SJSA1 (cell line): ENCODE measurements at regions not wholly inside any gene's neighbourhood (a gene's known extent, or its start where the extent isn't known, plus 50 kb on each side); places are given as distances from the start of the nearest gene placed in this dataset.

ENCODE experiments used
- DNase-seq, 2 experiments: peaks; one replicate each; pipeline ENCODE4 v3.0.0-alpha.2; 2015 to 2020; ENCODE audit warnings: low spot score in 2 of 2, low read depth in 1 of 2
- H3K27ac ChIP-seq: fragments of 250-450 bp; sonication (Bioruptor Pico); 2 replicates; pipeline ENCODE4 v1.5.1; 2020; ENCODE audit warnings: mild to moderate bottlenecking, moderate library complexity
- H3K27me3 ChIP-seq: fragments of 250-450 bp; sonication (Bioruptor Pico); replicated peaks from 2 replicates; pipeline ENCODE4 v1.5.1; 2020; ENCODE audit warnings: mild to moderate bottlenecking, moderate library complexity
- H3K36me3 ChIP-seq: fragments of 250-450 bp; sonication (Bioruptor Pico); 2 replicates; pipeline ENCODE4 v1.5.1; 2020; ENCODE audit warnings: mild to moderate bottlenecking
- H3K4me1 ChIP-seq: fragments of 250-450 bp; sonication (Bioruptor Pico); replicated peaks from 2 replicates; pipeline ENCODE4 v1.6.1; 2021; ENCODE audit warnings: mild to moderate bottlenecking
- H3K4me3 ChIP-seq: fragments of 250-450 bp; sonication (Bioruptor Pico); 2 replicates; pipeline ENCODE4 v1.5.1; 2020; ENCODE audit warnings: mild to moderate bottlenecking
- H3K9me3 ChIP-seq: fragments of 250-450 bp; sonication (Bioruptor Pico); replicated peaks from 2 replicates; pipeline ENCODE4 v1.5.1; 2020; ENCODE audit warnings: mild to moderate bottlenecking

GRCh38 chr12:92987362-92987761, 58.3 kb upstream of the EEA1 start:
- peak in 1 of 2 experiments; percentile 67 for DNase-seq
- Histone ChIP-seq H3K9me3 (no peaks in the 10 kb centered on the region), H3K4me3 (no peak overlapping the region), H3K27ac (no peak overlapping the region), H3K4me1 (peaks cover 13% of the 10 kb centered on the region), H3K27me3 (no peaks in the 10 kb centered on the region), H3K36me3 (no peaks in the 10 kb centered on the region)

DNA sequence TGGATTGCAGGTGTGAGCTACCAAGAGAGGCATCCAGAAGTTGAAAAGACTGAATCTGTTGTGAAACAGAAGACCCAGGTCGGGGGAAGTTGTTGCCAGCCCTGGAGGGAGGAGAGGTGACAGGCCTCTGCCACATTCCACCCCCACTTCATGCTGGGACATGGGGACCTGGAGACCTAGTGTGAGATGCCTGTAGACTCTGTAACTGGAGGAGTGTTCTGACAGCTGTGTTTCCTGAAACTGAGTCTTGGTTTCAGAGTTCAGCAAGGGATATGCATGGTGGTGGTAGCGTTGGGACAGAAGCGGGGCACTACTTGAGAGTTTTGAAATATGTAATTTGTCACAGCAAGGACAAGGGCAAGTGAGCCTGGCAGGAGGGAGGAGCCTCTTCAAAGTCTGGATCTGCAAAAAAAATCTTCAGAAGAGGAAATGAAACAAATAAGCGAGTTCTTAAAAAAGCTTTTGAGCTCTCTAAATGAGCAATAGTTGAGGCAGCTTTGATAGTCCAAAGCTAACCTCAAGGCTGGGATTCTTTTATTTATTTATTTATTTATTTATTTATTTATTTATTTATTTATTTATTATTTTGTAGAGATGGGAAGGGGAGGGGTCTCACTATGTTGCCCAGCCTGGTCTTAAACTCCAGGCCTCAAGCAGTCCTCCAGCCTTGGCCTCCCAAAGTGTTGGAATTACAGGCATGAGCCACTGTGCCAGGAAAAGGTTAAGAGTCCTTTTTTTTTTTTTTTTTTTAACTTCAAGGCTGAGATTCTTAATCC, 58.9 kb upstream of the EEA1 start:
- Histone ChIP-seq H3K4me3 (no peak overlapping the region), H3K4me1 (peaks cover 15% of the 10 kb centered on the region), H3K9me3 (no peaks in the 10 kb centered on the region), H3K27ac (no peak overlapping the region), H3K36me3 (no peaks in the 10 kb centered on the region), H3K27me3 (no peaks in the 10 kb centered on the region)
- DNase-seq: peak in 1 of 2 experiments; percentile 8

GRCh38 chr12:92988622-92989130, 59.6 kb upstream of the EEA1 start:
- Histone ChIP-seq H3K27ac (no peak overlapping the region), H3K9me3 (no peaks in the 10 kb centered on the region), H3K36me3 (no peaks in the 10 kb centered on the region), H3K27me3 (no peaks in the 10 kb centered on the region), H3K4me3 (no peak overlapping the region), H3K4me1 (peaks cover 15% of the 10 kb centered on the region)
- no peak for DNase-seq

GRCh38 chr12:92989715-92990484, 60.8 kb upstream of the EEA1 start:
- Histone ChIP-seq H3K27me3 (no peaks in the 10 kb centered on the region), H3K4me3 (no peak overlapping the region), H3K27ac (no peak overlapping the region), H3K9me3 (no peaks in the 10 kb centered on the region), H3K36me3 (no peaks in the 10 kb centered on the region), H3K4me1 (peaks cover 15% of the 10 kb centered on the region)
- DNase-seq: no peak

DNA sequence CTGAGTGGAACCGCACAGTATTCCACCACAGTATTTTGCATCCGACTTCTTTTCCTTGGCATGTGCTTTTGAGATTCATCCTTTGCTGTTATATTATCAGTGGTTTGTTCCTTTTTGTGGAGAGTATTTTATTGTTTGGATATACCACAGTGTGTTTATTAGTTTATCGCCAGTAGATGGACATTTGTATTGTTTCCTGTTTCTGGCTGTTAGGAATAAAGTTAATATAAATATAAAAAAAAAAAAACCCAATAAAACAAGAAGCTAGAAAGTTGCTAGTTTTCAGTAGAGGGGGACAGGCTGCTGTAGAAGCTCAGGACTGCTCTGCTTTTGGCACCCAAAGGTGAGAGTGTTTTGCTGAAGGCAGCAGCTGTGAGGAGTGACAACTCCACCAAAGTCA, 62.0 kb upstream of the EEA1 start:
- peak in 1 of 2 experiments; percentile 67 for DNase-seq
- Histone ChIP-seq H3K27me3 (no peaks in the 10 kb centered on the region), H3K27ac (peak overlapping the region; percentile 15; the same call in 1 of the 2 replicates), H3K4me3 (no peak overlapping the region), H3K9me3 (no peaks in the 10 kb centered on the region), H3K4me1 (peaks cover 15% of the 10 kb centered on the region), H3K36me3 (no peaks in the 10 kb centered on the region)

- no peaks in the 10 kb centered on the region for H3K36me3 ChIP-seq
- peak overlapping the region; percentile 16; the same call in 1 of the 2 replicates for H3K27ac ChIP-seq
- no peaks in the 10 kb centered on the region for H3K9me3 ChIP-seq
- no peak overlapping the region for H3K4me3 ChIP-seq
- H3K27me3 ChIP-seq: no peaks in the 10 kb centered on the region
- H3K4me1 ChIP-seq: peaks cover 15% of the 10 kb centered on the region
- peak; percentile 40 to 87 for DNase-seq
These were observed 62.9 kb upstream of the EEA1 start for GRCh38 chr12:92992041-92992440.

- Histone ChIP-seq H3K9me3 (no peaks in the 10 kb centered on the region), H3K27me3 (no peaks in the 10 kb centered on the region), H3K36me3 (no peaks in the 10 kb centered on the region), H3K4me1 (peaks cover 15% of the 10 kb centered on the region), H3K4me3 (no peak overlapping the region), H3K27ac (no peak overlapping the region)
- no peak for DNase-seq
These were observed 64.2 kb upstream of the EEA1 start for GRCh38 chr12:92993259-92993658.

GRCh38 chr12:92995258-92995903, 66.3 kb upstream of the EEA1 start:
- Histone ChIP-seq H3K27me3 (no peaks in the 10 kb centered on the region), H3K27ac (no peak overlapping the region), H3K9me3 (no peaks in the 10 kb centered on the region), H3K4me3 (no peak overlapping the region), H3K4me1 (peaks cover 21% of the 10 kb centered on the region), H3K36me3 (no peaks in the 10 kb centered on the region)
- DNase-seq: peak in 1 of 2 experiments; percentile 13

GRCh38 chr12:93000026-93000425, 70.9 kb upstream of the EEA1 start:
- Histone ChIP-seq H3K4me3 (no peak overlapping the region), H3K27ac (no peak overlapping the region), H3K9me3 (no peaks in the 10 kb centered on the region), H3K4me1 (peaks cover 43% of the 10 kb centered on the region), H3K27me3 (no peaks in the 10 kb centered on the region), H3K36me3 (no peaks in the 10 kb centered on the region)
- no peak for DNase-seq

- peaks cover 46% of the 10 kb centered on the region for H3K4me1 ChIP-seq
- H3K4me3 ChIP-seq: no peak overlapping the region
- H3K36me3 ChIP-seq: no peaks in the 10 kb centered on the region
- H3K27me3 ChIP-seq: no peaks in the 10 kb centered on the region
- no peak for DNase-seq
- no peaks in the 10 kb centered on the region for H3K9me3 ChIP-seq
- H3K27ac ChIP-seq: peak overlapping the region; percentile 94
These were observed 72.3 kb upstream of the EEA1 start for GRCh38 chr12:93001407-93001806.

DNA sequence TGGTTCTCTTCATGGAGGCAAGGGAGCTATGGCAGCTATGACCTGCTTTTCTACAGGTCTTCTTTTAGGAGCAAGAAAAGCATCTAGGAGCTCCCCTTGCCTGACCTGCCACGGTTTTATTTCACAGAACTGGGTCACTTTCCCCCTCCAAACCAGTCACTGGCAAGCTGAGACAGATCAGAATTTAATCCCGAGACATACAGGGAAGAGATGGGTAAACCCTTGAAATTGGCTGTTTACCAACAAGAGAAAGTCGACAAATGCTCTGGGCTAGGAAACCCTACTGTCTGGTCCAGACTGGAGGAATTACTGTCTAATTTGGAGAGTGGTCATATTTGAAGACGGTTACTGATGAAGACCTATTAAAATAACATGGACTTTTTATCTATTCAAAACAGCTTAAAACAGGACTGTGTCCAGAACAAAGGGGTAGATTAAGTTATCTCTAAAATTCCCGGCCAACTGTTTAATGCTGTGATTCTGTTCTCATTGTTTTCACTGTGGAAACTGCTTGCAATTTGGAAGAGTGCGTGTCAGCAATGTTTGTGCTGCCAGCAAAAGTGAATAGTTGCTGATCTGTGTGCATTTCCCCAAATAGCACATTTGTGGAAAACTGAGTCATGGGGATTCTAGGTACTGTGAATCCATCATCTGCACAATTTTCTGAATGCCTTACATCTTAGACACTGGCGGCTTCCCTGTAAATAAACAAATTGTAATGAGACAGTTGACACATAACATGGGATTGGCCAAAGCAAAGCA, 73.4 kb upstream of the EEA1 start:
- H3K27me3 ChIP-seq: no peaks in the 10 kb centered on the region
- H3K4me3 ChIP-seq: no peak overlapping the region
- peak; percentile 83 to 95 for DNase-seq
- peak overlapping the region; percentile 94 for H3K27ac ChIP-seq
- H3K4me1 ChIP-seq: peaks cover 56% of the 10 kb centered on the region
- no peaks in the 10 kb centered on the region for H3K9me3 ChIP-seq
- no peaks in the 10 kb centered on the region for H3K36me3 ChIP-seq

GRCh38 chr12:93003531-93004239, 74.6 kb upstream of the EEA1 start:
- Histone ChIP-seq H3K27me3 (no peaks in the 10 kb centered on the region), H3K9me3 (no peaks in the 10 kb centered on the region), H3K27ac (peak overlapping the region; percentile 59), H3K36me3 (no peaks in the 10 kb centered on the region), H3K4me3 (no peak overlapping the region), H3K4me1 (peaks cover 64% of the 10 kb centered on the region)
- no peak for DNase-seq

GRCh38 chr12:93005928-93006392, 76.9 kb upstream of the EEA1 start:
- no peak overlapping the region for H3K4me3 ChIP-seq

More at GRCh38 chr12:93005928-93006392, 76.9 kb upstream of the EEA1 start:
- Histone ChIP-seq H3K27ac (no peak overlapping the region), H3K27me3 (no peaks in the 10 kb centered on the region), H3K9me3 (no peaks in the 10 kb centered on the region), H3K4me1 (peaks cover 67% of the 10 kb centered on the region), H3K36me3 (no peaks in the 10 kb centered on the region)
- DNase-seq: no peak
